ENCODE measurements at regions not wholly inside any gene's neighbourhood (a gene's known extent, or its start where the extent isn't known, plus 50 kb on each side); places are given as distances from the start of the nearest gene placed in this dataset.

- TF ChIP-seq POLR2A (IDR thresholded peaks at IDR 0.05), result no peak
- TF ChIP-seq, protein P1, sequence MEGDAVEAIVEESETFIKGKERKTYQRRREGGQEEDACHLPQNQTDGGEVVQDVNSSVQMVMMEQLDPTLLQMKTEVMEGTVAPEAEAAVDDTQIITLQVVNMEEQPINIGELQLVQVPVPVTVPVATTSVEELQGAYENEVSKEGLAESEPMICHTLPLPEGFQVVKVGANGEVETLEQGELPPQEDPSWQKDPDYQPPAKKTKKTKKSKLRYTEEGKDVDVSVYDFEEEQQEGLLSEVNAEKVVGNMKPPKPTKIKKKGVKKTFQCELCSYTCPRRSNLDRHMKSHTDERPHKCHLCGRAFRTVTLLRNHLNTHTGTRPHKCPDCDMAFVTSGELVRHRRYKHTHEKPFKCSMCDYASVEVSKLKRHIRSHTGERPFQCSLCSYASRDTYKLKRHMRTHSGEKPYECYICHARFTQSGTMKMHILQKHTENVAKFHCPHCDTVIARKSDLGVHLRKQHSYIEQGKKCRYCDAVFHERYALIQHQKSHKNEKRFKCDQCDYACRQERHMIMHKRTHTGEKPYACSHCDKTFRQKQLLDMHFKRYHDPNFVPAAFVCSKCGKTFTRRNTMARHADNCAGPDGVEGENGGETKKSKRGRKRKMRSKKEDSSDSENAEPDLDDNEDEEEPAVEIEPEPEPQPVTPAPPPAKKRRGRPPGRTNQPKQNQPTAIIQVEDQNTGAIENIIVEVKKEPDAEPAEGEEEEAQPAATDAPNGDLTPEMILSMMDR (IDR thresholded peaks at IDR 0.05), result no peak
Measured at GRCh38 chr11:15667127-15667725, 552.5 kb downstream of the INSC start.
